Stimulated activated CD8-positive, alpha-beta memory T cell treated with anti-CD3 and anti-CD28 coated beads, Interleukin-7, amount 100 ng/mL, for 48 hours (primary cell): ENCODE measurements at regions not wholly inside any gene's neighbourhood (a gene's known extent, or its start where the extent isn't known, plus 50 kb on each side); places are given as distances from the start of the nearest gene placed in this dataset.
"Not testable (repeated sequence)": the region's sequence is repeated elsewhere in the genome, so short reads cannot be mapped to it uniquely, and the experiment has no call there.

Experiments
- DNase-seq, 2 donors: peaks; one replicate each; pipeline ENCODE4 v3.0.0-alpha.2; 2020; ENCODE audit warnings: low read depth in 1 of 2; ENCODE audit errors: extremely low read depth in 1 of 2

DNA sequence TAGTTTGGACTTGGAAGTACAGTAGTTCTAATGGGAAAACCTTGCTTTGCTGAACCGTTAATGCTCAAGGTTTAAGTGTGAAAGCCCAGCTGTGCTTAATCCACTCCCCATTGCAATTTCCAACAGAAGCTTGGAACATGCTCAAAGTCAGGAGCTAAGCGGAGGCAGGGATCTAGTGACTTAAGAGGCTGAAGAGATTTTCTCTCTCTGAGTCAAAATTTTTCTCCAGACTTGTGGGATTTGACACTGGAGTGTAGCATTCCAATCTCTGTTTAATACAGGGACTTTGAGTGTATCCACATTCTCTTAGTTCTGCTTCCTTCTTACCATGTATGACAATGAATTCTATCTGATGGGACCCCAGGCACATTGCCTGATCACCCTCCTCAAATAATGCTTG lies 471.8 kb downstream of the KIF4B start:
- DNase-seq, result no peak

DNA sequence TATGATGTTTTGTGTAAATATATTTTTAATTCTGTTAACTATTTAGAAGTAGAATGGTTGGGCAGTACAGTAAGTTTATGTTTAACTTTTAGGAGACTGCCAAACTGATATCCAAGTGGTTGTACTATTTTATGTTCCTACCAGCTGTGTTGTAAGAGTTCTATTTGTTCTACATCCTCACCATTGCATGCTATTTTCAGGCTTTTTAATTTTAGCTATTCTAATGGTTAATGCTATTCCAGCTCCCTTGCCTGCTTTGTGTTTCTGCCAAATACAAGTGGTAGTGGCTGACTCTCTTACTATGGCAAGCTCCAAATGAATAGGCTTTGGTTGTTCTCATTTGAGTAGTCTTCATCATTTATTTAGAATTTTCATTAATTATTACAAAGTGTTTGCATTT lies 476.4 kb downstream of the KIF4B start:
- no peak for DNase-seq

DNA sequence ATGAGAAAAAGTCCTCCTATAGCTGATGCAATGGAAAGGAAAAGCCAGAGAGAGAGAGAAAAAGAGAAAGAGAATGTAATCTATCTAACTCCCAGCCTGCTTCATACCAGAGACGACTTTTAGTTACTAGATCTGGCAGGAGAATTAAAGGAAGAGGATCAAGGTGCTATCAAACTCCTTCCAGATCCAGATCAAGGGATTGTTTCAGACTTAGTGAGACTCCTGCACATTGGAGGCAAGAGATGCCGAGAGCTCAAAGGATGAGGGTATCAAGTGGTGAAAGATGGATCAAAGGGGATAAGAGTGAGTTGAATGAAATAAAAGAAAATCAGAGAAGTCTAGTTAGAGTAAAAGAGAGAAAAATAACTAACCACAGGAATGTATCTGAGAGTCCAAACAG lies 478.6 kb downstream of the KIF4B start:
- DNase-seq, result no peak

DNA sequence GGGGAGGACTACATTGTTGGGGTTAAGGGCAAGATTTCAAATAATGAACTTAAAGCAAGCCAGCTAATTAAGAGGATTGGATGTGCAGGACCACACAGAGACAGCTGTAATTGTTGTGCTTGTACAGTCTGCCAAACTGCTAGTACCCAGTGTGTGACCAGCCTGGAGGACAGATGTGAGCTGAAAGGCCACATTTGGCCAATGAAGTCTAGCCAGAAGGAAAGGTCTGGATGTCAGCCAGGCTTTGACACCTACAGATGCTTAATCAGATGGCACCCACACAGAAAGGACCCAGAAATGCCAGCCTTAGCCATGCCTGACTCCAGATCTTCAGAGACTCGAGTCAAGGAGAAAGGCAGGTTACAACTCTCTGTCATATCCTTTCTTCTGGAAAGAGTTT lies 491.1 kb downstream of the KIF4B start:
- DNase-seq, result no peak

DNA sequence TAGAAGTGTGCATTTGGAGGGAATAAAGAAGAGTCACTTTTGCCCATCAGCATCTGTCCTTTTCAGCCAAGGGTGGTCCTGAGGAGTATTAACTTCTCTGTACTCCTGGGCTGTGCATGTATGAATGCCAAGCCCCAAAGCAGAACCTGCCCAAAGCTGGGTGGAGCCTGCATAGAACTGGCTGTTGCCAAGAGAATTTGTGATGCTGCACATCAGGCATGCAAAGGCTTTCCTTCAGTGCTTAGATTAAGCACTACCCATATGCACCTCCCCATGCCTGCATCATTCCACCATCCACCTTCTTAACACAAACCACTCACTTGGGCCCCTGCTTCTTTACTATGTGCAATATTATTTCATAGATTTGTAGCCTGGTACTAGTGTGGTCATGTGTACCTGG lies 493.8 kb downstream of the KIF4B start:
- no peak for DNase-seq

DNA sequence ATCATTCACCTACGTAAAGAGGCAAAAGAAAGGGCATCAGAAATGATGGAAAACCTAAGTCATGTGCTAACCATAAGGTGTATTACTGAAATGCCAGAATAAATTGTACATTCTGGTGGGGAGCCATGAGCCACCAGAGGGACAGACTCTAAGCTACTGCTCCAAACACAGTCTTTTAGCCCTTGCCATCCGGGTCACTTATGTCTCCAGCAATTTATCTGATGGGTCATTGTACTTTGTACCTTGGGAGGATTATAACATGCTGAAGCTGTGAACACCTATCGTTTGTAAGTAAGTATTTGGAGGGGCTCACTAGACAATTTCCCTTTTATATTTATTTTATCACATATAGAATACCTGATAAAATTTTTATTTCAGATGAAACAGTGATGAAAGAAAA lies 495.1 kb downstream of the KIF4B start:
- no peak for DNase-seq

DNA sequence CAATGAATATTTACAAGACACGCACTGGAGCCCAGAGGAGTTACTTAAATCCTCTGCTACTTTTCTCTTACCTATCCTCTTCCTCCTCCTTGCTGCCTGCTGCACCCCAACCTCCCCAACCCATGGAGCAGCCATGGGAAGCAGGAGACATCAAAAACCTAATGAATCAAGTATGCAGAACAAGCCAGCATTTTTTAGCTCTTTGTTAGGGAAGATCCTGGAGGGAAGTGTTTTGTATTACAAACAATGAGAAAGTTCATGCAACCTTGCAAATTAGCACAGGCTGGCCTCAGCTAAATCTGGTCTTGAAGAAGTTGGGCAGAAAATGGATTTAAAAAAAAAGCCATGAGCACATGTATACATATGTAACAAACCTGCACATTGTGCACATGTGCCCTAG lies 498.8 kb downstream of the KIF4B start:
- DNase-seq, result no peak

DNA sequence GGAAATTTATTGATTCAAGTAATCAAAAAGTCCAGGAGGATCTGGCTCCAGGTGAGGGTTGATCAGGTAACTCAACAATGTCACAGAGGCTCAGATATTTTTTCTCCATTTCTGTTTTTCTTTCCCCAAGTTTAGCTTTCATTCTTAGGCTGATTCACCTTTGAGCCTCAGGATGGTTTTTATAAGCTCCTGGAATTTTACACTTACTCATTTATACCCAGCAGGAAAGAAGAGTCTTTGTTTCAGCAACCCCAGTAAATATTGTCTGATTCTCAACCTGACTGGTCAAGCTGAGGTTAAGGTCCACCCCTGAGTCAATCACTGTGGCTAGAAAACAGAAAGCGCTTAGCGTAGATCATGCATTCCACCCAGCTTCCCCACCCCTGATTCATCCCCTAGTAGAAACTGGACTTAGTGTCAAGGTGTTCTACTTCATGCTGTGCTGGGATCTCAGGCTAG lies 500.6 kb downstream of the KIF4B start:
- DNase-seq, result no peak

DNA sequence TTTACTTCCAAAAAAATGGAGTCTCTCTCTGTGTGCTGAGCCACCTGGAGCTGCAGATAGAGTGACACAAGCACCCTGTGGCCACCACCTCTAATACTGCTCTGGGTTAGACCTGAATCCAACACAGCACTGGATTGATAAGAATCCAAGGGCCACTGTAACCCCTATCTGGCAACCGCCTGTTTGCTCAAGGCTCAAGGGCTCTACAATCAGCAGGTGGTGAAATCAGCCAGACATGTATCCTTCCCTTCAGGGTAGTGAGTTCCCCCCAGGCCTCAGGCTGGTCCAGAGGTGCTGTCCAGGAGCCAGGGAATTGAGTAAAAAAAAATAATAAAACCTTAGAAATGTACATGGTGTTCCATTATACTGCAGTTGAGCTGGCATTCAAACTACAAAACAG lies 509.0 kb downstream of the KIF4B start:
- no peak for DNase-seq

DNA sequence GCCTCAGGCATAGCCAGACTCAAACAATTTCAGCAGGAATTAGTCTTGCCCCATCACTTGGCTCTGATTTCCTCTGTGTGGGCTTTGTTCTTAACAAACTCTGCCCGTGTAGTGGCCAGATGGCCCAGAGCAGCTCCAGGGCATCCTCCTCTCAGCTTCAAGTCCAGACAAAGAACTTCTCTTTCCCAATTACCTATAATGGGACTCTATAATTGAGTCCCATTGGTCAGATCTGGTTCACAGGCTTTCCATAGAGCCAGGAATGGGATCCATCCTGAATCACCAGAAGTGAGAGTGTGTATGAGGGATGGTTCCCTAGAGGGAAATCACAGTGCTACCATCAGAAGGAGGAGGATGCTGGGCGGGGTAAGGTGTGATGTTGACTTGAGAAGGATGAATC lies 515.8 kb downstream of the KIF4B start:
- DNase-seq, result no peak

DNA sequence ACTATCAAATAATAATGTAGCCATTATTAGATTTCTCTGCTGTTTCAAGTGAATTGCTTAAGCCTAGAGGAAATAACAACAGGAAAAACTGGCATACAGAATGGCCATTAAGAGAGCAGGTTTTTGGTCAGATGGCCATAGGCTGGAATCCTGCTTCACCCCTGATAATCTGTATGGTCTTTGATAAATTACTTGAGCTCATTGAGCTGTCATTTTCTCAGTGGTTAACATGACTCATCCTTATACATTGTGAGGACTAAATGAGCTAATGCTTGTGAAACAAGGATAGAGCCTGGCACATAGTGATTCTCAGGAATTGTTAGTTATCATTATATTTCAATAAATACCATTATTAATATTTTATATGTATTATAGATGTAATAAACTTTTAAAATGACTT lies 516.5 kb downstream of the KIF4B start:
- DNase-seq, result no peak

DNA sequence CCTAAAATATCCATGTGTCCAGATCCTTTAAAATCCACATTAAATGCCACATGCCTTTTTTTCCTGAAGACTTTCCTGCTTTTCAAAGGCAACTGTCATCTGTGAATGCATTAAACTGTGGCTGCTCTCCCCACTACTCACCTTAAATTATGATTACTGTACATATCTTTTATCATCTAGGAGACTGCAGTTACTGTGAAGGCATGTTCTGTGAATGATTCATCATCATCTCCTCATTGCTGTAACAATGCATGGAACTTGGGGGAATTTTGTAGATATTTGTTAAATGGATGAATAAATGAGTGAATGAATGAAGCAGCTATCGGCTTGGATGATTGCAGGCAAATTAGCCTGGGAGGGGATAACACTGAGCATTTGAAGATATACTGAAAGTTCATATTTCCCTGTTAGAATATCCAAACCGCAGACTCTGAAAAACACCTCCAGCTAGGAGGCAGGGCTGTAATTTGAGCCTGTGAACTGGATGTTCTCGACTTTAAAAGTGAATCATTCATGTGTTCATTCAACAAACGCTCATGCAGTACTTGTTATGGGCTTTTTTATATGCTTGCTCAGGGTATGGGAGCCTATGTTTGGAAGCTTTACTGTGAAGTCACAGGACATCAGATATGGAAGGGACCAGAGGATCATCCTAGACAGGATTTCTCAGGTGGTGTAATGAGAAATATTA lies 519.2 kb downstream of the KIF4B start:
- DNase-seq, result no peak

DNA sequence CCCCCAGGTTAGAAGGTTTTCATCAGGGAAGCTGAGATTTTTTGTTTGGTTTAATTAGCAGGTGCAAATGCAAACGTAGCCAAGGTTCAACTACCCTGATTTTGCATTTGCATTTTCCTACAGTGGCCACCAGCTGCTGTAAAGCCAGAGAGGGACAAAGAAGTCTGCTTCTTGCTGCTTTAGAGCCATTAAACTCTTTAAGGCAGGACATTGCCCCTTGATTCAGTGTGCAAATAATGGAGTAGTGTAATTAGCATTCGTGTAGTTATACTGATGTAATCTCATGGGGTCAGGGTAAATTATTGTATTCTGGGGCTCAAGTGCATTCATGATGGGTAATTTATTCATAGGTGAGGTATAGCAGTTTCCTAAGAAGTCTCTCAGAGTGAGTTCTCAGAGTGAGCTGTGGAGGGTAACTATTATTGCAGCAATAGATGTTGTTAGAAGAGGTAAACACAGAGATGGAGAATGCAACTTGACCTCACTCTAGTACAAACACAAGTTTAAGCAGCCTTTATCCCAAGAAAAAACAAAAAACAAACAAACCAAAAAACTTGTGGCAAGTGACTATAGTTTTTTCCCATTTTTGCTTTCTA lies 526.5 kb downstream of the KIF4B start:
- DNase-seq, result no peak

DNA sequence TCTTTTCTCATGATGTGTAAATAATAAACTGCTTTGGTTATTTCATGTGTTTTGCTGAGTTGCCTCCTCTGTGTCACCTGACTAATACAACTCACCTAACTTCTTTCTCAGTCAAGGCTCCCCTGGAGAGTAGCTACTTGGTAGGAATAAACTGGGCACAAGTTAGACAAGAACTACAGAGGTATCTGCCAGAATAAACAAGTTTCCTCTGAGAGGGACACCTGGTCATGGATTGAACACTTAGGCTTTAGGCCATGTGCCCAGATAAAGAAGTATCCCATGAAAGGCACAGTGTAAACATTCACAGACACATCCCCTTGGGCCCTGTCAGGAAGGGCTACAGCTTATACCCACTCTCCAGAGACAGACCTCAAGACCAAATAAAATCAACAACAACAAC lies 532.5 kb downstream of the KIF4B start:
- DNase-seq, result no peak

DNA sequence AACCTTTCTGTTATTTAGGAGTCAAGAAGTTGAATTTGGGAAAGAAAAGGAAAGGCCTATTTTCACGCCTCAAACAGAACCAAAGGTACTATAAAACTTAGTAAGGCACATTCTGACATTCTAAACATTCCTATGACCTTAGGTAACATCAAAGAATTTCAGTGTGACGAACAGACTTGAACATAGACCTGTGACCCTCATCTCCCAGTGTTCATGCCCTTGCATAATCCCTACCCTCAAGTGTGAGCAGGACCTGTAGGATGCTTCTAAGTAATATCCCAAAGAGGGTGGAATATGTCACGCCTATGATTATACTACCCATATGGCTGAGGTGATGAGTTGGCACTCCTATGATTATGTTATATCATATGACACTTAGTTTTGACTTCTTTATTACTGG lies 540.9 kb downstream of the KIF4B start:
- no peak for DNase-seq

DNA sequence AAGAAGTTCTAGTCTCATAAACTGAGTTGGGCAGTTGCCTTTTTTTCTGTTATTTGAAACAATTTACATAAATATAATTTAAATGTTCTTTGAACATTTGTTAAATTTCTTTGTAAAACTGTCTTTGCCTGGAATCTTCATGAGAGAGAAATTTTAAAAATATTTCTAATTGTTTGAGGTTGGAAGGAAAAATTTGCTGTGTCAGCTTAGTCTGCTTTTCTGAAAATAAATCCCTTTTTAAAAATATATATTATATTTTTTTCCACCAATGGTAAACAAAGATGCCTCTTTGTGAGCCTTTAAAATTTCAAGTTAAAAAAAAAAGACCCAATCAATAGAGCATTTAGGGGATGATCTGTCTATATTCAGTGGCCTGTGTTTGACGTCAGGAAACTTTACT lies 542.7 kb downstream of the KIF4B start:
- no peak for DNase-seq

DNA sequence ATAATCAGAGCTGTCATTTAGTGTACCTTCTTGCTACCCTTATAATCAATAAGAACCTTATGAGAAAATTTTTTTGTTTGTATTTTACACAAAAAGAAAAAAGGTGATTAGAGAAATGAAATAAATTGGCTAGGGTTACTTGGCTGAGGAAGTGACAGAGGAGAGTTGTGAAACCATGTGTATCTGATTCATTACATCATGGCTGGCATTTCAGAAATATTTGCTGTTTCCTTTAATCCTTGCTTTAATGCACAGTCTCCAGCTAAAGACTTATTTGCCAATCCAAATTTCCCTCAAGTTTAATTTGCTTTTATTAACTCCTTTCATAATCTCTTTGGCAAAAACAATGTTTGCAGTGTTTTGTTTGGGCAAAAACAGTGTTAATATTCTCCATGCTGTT lies 543.1 kb downstream of the KIF4B start:
- no peak for DNase-seq

DNA sequence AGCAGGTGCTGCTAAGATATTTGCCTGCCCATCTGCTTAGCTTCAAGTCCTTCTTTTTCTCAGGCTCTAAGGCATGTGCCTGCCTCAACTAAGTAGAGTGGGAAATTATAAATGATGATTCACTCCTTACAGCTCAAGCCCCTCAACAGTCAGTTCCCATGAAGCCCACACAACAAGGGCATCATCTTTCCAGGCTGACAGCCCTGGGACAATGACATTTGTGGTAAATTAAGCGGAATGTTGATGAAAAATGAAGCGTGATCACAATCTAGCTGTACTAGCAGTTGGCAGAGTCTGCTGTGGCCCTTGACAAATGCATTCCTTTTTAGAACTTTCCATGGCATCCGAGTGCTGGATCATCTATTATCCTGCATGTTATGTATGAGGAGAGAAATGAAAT lies 548.6 kb downstream of the KIF4B start:
- no peak for DNase-seq

DNA sequence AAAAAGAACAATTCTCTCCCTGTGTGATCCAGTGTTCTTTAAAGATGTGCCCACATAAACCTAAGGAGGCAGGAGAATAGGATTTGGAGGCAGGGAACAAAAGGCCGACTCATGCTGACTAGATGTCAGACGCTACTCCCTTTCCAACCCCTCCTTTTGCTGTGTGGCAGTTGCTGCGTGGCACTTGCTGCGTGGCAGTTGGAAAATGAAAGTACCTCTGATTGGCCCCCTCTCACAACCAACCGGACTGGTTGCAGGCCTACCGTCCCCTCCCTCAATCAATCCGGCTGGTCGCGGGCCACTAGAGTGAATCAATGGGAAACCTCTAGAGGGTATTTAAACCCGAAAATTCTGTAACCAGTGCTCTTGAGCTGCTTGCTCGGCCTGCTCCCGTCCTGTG lies 551.0 kb downstream of the KIF4B start:
- DNase-seq, result no peak

DNA sequence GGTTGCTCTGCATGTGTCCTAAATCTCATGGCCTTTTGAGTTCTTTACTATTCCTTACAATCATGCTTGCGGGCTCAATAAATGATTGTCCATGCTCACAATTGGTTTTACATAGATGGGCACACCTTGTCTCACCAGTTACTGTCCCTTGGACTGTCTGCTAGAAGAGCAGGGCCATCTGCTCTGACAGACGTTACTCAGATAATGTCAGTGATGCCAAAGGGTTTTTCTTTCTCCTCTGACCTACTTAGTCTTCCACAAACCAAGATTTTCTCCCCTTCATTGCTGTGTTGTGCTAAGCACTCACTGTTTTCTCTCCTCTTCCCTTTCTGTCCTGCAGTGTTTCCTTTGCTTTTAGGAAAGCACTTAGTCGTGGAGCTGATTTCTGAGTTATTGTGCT lies 562.3 kb downstream of the KIF4B start:
- no peak for DNase-seq

DNA sequence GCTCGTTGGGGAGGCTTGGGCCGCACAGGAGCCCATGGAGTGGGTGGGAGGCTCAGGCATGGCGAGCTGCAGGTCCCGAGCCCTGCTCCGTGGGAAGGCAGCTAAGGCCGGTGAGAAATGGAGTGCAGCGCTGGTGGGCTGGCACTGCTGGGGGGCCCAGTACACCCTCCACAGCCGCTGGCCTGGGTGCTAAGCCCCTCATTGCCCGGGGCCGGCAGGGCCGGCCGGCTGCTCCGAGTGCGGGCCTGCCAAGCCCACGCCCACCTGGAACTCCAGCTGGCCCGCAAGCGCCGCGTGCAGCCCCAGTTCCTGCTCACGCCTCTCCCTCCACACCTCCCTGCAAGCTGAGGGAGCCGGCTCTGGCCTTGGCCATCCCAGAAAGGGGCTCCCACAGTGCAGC lies 573.3 kb downstream of the KIF4B start:
- DNase-seq, result not testable (repeated sequence)

DNA sequence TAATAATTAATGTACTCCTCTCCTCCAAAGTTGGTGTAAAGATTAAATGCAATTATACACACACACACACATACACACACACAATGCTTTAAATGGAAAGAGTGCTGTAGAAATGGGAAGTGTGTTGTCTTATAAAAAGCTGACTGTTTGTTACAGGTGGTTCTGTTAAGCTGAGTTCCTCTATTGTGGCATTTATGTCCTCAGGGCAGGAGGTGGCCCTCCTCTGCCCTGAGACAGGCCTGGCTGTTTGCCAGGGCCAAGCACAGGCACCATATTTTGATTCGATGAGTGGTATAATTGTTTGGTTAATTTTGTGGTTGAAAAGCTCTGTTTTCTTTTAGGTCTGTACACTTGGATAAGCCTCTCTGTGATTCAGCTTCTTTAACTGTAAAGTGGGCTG lies 573.9 kb downstream of the KIF4B start:
- DNase-seq, result no peak

DNA sequence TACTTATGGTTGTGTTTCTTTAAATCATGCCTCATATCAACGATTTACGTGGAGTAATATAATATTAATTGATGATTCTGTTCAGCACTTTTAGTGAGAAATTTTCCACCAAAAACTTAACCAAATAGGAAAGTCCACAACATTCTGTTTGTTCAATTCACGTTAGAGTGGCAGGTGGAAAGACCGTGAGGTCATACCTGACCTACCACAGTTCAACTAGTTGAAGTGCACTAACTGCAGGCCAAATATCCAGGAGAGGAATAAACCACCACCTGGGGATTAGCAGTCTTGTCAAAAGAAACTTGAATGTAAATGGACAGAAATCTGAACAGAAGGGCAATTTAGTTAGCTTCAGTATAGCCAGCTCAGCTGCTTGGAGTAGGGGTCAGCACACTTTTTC lies 577.7 kb downstream of the KIF4B start:
- DNase-seq, result no peak
